ENCODE measurements at regions not wholly inside any gene's neighbourhood (a gene's known extent, or its start where the extent isn't known, plus 50 kb on each side); places are given as distances from the start of the nearest gene placed in this dataset.

DNA sequence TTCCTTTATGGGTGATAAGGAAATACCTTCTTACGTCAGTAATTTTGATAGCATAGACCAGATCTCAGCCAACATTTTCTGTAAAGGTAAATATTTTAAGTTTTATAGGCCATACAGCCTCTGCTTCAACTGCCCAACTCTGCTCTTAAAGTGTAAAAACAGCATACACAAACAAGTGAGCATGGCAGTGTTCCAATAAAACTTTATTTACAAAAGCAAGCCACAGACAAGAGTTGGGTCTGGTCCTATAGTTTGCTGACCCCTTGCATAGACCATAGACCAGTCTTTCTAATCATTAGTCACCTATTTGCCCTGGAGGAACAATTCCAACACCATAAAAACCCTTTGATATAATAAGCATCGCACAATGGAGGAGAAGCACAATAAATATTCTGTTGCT lies 398.8 kb downstream of the SFMBT2 start:
- H3K4me3 ChIP-seq (ENCODE audit: low read depth, low read length): no peak overlapping the region
- TF ChIP-seq, protein P1, sequence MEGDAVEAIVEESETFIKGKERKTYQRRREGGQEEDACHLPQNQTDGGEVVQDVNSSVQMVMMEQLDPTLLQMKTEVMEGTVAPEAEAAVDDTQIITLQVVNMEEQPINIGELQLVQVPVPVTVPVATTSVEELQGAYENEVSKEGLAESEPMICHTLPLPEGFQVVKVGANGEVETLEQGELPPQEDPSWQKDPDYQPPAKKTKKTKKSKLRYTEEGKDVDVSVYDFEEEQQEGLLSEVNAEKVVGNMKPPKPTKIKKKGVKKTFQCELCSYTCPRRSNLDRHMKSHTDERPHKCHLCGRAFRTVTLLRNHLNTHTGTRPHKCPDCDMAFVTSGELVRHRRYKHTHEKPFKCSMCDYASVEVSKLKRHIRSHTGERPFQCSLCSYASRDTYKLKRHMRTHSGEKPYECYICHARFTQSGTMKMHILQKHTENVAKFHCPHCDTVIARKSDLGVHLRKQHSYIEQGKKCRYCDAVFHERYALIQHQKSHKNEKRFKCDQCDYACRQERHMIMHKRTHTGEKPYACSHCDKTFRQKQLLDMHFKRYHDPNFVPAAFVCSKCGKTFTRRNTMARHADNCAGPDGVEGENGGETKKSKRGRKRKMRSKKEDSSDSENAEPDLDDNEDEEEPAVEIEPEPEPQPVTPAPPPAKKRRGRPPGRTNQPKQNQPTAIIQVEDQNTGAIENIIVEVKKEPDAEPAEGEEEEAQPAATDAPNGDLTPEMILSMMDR (IDR thresholded peaks at IDR 0.05; ENCODE audit: borderline replicate concordance, insufficient read depth, low read depth, low read length): no peak

DNA sequence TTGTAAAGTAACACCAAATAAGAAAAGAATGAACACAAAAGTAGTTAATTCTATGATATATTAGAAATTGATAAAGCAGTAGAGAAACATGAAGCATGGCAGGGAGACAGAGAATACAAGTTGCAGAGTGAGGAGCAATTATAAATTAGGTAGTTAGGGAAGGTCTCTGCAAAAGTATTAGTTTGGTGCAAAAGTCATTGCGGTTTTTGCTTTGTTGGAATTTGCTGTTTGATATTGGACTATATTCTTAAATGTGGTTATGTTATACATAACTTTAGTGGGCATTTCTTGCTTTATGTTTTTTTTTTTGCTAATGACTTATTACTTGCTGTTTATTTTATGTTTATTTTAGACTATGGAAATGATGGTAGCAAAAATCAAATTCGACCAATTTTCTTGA lies 402.2 kb downstream of the SFMBT2 start:
- TF ChIP-seq, protein P1 (IDR thresholded peaks at IDR 0.05; ENCODE audit: borderline replicate concordance, insufficient read depth, low read depth, low read length): no peak

DNA sequence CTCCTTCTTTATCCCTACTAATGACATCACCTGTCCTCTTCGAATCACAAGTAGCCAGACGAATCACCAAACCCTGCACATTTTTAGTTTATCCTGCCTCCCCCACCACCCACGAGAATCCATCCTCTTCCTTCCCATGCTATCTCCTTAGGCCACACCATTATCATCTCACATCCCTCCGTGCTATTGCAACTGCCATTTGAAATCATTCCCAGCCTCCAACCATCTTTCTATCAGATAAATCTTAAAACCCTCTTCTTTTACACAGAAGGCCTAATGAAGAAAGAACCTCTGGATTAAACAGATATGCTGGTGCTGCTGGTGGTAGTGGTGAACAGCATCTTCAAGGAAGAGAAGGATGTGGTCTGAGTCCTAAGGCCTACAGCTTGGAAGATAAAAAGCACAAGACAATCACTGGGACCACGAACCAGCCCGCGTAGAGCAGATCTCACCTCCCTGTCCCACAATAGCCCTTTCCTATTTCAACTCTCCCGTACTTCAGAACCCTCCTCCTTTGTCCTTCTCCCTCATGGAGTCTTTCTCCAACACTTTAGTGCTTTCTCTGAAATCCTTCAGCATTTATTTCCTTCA lies 403.1 kb downstream of the SFMBT2 start:
- TF ChIP-seq, protein P1 (IDR thresholded peaks at IDR 0.05; ENCODE audit: borderline replicate concordance, insufficient read depth, low read depth, low read length): no peak
- H3K4me3 ChIP-seq (ENCODE audit: low read depth, low read length): no peak overlapping the region

More for the DNA sequence above, 402.2 kb downstream of the SFMBT2 start:
- H3K4me3 ChIP-seq (ENCODE audit: low read depth, low read length): no peak overlapping the region

DNA sequence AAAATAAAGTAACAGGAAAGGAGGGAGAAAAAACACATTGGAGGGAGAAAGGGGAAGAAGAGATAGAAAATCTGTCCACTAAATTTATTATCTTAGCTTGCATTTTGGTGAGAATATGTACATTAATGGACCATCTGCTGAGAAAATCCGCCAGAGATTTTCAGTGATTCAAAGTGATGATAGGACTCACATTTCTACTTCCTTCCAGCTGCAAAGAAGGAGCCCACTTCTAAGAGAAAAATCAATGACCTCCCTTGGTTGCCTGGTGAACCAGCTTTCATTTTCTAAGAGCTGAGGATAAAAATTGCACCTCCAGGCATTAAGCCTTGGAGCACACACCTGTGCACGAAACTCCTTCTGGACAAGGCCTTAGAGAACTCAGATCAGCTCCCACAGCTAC lies 404.3 kb downstream of the SFMBT2 start:
- no peak overlapping the region for H3K4me3 ChIP-seq (ENCODE audit: low read depth, low read length)

DNA sequence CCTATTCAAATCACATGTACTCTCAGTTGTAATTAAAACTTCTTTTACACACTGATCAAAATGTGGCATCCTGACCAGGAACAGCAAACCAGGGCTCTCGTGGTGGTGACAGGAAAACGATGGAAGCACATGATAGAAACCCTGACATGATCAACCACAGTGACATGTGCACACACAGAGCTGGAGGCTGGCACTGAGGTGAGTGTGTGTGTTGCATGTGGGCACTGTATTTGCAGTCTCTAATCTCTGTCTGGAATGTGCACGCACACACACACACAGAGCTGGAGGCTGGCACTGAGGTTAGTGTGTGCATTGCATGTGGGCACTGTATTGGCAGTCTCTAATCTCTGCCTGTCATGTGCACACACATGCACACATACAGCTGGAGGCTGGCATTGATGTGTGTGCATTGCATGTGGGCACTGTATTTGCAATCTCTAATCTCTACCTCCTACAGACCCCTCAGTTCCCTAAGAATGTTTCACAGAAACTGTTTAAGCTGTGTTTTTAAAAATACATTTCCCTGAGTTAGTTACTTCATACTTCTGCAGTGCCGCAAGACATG lies 406.9 kb downstream of the SFMBT2 start:
- no peak overlapping the region for H3K4me3 ChIP-seq (ENCODE audit: low read depth, low read length)
- TF ChIP-seq, protein P1 (IDR thresholded peaks at IDR 0.05; ENCODE audit: borderline replicate concordance, insufficient read depth, low read depth, low read length): no peak

More for the DNA sequence above, 404.3 kb downstream of the SFMBT2 start:
- TF ChIP-seq, protein P1 (IDR thresholded peaks at IDR 0.05; ENCODE audit: borderline replicate concordance, insufficient read depth, low read depth, low read length): no peak

DNA sequence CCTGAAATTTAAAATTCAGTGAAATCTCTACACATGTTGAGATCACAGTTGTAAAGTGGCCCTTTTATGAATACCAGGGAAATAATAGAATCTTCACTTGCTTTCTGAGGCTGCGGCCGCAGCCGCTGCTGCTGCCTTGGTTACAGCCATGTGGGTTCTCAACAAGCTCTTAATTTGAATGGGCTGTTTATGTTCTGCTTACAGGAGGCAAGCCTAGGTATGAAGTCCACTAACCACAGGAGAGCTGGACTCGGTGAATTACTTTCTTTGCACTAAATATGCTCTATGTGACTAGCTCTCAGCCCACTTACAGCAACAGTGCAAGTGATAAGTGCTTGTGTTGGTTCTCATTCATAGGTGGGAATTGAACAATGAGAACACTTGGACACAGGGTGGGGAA lies 410.8 kb downstream of the SFMBT2 start:
- H3K4me3 ChIP-seq (ENCODE audit: low read depth, low read length): no peak overlapping the region
- TF ChIP-seq, protein P1 (IDR thresholded peaks at IDR 0.05; ENCODE audit: borderline replicate concordance, insufficient read depth, low read depth, low read length): no peak

DNA sequence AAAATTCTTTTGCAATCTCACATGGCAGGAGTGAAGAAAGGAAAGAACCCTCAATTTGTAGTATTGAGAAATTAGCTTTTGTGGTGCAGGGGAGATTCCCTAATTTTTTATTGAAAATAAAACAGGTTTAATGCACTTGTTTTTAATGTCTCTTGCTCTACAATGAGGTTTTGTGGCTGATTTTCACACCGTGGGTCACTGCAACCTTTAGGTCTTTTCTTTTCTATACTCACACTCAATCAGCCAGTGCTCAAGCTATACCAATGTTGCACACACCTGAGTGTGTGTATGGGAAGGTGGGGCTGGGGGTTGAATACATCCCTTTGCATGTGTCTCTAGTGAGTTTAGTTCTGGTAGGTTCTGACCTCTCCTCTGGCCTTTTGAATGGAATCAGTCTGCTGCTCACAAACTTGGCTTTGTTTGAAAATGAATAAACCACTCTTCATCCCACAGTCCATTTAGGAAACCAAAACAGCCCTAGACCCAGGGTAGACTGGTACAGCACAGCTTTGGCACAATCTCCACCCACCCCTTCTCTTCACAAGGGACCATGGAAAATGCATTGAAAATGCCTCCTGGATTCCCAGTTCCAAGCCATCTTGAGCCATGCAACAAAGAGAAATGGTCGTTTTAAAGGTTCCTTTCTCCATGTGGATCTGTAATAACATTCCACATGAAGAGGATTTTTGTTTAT lies 411.5 kb downstream of the SFMBT2 start:
- TF ChIP-seq, protein P1 (IDR thresholded peaks at IDR 0.05; ENCODE audit: borderline replicate concordance, insufficient read depth, low read depth, low read length): no peak
- H3K4me3 ChIP-seq (ENCODE audit: low read depth, low read length): no peak overlapping the region

All from GM12875 (cell line).